GOT3 (cell line): ENCODE measurements at regions not wholly inside any gene's neighbourhood (a gene's known extent, or its start where the extent isn't known, plus 50 kb on each side); places are given as distances from the start of the nearest gene placed in this dataset.
A peak's percentile ranks its signal among the peaks of the same experiment; 100 is the strongest.
"Not testable (repeated sequence)": the region's sequence is repeated elsewhere in the genome, so short reads cannot be mapped to it uniquely, and the experiment has no call there.

Experiments
- DNase-seq: peaks from one replicate; lab custom pipeline; 2025; ENCODE audit warnings: mixed read lengths; lab: John Stamatoyannopoulos, UW

DNA sequence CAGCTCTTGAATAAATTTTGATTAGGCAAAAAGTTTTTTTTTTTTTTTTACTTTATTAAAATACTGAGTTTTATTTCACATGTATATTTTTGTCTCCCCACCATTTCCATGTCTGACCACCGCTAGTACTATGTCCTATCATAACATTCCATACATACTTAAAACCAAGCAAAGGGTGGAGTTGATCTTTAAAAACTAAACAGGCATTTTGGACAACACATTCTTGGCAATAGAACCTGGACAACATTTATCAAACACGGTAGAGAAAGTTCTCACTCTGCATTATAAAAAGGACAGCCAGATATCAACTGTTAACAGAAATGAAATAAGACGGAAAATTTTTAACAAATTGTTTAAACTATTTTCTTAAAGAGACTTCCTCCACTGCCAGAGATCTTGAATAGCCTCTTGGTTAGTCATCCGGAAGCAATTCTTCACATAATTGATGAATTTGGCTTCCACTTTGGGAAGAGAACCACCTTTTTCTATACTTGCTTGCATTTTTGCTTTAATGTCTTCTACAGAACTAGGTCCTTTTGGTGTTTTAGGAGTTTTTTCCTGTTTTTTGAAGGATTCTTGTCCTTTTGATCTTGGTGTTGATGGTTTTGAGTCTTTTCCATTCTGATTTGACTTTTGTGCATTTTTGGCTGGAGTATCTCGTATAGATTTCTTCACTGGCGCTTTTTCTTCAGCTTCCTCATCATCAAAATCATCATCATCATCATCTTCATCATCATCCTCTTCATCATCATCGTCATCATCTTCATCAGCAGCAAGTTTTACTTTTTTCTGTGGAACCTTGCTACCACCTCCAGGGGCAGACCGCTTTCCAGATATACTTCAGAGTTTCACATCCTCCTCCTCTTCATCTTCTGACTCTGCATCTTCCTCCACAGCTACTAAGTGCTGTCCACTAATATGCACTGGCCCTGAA is 58.7 kb downstream of the POU5F2 start:
- not testable (repeated sequence) for DNase-seq

- DNase-seq = no peak
These were observed 60.0 kb downstream of the POU5F2 start for GRCh38 chr5:93681432-93681831.

- DNase-seq = peak; percentile 17
These were observed 64.0 kb downstream of the POU5F2 start for GRCh38 chr5:93677359-93677891.

DNA sequence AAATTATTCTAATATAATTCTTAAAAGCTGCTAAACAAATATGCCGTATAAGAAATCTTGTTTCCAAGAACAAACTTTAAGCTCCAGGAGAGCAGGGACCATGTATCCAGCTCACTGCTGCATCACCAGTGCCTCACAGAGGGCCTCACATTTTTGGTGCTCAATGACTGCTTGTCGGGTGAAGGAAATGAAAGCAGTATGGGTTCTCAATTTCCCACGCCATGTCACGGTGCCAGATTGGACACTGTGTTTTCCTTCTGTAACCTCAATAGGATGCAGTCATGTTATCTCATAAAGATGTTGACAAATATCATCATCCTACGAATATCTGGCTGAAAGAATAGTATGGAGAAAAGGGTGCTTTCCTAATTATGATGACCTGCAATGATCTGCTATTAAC is 64.7 kb downstream of the POU5F2 start:
- DNase-seq = no peak

GRCh38 chr5:93675460-93676450 is 65.6 kb downstream of the POU5F2 start:
- DNase-seq = no peak

DNA sequence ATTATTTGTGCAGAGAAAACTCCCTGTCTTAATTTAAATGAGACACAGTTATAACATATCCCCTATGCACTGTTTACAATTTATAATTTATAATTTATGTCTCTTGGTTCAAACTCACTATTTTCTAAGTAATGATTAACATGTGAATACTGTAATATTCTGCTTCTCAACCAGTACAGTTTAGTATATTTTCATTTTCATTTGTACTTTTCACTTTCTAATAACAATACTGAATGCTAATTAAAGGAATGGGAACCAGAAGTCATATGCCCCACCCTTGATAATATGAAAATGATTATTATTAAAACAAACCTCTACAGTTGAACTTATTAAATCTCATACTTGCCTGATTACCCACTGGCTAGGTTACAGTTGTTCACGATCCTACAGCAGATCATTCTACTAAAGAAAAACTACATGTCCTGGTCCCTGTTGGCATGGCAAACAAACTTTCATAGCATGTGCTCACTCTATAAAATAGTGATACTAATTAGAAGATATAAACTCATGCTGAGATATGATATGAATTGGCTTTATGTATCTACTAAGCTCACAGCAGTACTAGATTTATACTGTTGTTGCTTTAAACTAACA is 66.4 kb downstream of the POU5F2 start:
- no peak for DNase-seq

DNA sequence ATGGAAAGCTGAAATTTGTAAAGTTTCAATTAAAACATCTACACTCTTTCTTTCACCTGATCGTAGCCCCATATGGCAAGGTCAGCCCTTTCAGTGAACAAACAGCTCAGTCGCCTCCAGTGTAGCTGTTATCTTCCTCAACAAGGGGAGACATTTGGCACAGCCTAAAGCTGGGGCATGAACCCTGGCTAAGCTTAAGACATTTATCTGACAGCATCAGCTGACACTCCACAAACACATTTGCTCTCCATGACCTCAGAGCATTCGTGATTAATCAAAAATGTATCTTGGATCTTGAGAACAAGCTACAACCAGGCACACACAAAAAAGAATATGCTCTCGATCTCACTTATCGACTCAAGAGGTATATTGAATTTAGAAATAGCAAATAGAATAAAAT is 67.3 kb downstream of the POU5F2 start:
- DNase-seq = no peak

DNA sequence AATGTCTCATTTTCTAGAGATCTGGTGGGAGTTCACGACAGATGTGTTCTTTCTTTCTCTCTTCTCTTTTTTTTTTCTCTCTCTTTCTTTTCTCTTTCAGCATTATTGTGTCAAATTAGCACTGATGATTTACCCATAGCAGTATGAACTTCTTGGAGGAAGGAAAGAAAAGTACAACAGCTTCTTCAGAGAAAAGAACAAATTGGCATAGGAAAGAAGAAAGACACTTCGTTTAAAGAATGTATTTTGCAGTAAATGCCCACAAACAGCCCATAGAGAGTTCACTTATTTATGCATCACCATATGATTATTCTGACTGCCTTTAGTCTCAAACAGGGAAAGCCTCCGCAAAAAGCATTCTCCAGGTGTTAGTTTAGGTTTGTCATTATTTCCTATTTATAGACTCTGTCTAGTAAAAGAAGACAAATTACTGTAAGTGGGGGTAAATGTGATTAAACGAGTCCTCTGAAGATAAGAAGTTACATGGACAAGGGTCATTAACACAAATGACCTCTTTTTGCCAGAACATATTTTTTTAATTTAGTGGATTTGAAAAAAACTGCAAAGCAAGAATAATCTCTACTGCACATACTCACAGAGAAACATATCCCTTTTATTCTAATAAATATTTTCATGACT is 68.0 kb downstream of the POU5F2 start:
- no peak for DNase-seq

DNA sequence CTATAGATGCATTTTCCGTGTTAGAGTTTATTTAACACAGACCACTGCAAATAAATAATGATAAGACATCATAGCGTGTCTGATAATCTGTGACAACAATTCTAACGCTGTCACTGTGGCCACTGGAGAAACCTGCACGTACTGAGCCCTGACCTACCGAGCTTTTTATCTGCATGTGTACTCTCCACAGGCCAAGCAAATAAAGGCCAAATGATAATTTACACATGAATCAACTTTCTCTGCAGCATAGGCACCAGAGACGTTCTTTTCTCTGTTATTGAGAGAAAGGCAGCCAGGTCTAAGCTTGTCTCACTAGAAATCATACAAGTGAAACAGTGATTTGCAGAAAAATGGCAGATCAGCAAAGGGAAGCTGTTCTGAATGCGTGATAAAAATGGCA is 75.8 kb downstream of the POU5F2 start:
- DNase-seq = no peak

GRCh38 chr5:93660677-93661076 is 77.7 kb downstream of the NR2F1 start:
- no peak for DNase-seq

GRCh38 chr5:93658044-93658443 is 75.0 kb downstream of the NR2F1 start:
- DNase-seq = no peak

DNA sequence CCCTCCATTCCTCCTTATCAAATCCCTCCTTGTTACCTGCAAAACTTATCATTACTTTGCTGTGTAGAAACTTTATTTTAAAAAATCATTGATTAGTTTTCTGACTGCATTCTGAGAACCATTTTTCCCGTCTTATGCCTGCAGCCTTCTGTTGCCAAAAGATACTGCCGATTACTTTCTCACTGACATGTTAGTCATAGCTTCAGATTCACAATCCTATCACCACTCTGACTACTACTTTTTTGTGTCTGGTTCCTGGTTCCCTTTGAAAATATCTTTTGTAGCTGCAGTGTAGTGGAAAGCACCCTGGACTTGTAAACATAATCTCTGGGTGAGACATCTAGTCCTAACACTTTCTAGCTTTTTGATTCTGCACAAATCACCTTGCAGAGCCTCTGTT is 71.7 kb downstream of the NR2F1 start:
- no peak for DNase-seq

DNA sequence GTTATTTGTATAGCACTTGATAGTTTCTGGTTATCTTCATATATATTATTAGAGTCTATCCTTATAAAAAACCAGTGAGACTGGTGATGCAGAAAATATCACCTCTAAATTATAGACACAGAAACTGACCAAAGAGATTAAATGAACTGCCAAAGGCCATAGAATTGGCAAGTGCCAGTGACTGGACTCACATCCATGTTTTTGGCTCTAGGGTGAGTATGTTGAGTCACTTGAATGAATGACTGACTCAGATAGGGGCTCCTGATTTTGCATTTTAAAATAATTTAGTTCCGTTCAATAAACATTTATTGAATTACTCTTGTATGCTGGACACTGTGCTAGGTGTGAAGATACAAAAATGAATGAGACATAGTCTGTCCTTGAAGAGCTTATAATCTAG is 70.7 kb downstream of the NR2F1 start:
- no peak for DNase-seq

DNA sequence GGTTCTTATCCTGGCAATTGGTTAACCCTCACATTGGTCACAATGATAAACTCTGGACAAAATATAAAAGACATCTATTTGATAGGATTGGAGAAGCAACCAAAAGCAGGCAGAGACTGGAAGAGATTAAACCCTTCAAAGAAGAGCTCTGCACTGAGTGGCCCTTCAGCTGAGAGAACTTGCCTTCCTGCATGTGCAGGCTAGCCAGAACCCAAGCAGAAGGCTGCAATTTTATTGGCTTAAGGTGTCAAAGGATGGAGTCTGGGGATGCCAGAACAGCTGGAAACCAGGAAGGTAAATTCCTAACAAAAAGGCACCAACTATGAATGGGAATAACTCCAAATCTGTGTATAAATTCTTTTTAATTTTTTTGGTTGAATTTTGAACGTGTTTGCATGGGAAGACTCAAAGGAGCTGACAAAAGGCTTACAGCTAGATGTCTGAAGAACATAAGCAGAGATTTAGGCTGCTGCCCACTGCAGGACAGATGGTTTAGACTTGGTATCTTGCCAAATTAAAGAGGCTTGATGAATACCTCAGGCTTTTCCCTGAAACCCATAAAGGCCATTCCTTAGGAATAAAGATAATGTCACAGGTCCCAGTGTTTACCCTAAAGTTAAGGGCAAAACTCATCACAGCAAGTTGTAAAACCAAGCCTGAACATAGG is 66.3 kb downstream of the NR2F1 start:
- DNase-seq = no peak

DNA sequence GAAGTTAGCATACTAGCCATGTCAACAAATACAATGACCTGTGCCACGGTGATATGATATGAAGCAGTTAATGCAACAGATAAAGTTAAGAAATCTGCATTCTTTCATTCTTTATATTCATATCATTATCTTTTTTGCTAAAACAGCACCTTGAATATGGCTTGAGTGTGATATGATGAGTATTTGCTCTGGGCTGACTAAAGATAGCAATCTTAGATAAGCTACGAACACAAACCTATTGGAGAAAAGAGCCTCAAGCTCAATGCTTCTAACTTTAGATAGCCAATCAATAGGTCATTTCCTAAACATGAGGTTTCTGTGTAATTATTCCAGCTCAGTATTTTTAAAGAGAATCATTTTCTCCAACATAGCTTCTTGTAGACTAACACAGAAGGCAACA is 61.7 kb downstream of the NR2F1 start:
- DNase-seq = no peak
